ENCODE measurements at regions not wholly inside any gene's neighbourhood (a gene's known extent, or its start where the extent isn't known, plus 50 kb on each side); places are given as distances from the start of the nearest gene placed in this dataset.

GRCh38 chr1:54465351-54465811 is 59.2 kb upstream of the SSBP3 start:
- WGBS, 2 donors: 8 to 10% methylated on average over 5 of the region's 5 CpGs
- H3K4me3 ChIP-seq (ENCODE audit: low read length in 2 of 2): no peak overlapping the region
- DNase-seq (peak in 1 of 2 donors; percentile 17), ATAC-seq (ENCODE audit: low FRiP score) (no peak)
- H3K27me3 ChIP-seq (ENCODE audit: control insufficient read depth in 1 of 2, insufficient read depth in 2 of 2, low read length in 1 of 2): no peaks in the 10 kb centered on the region
- no peaks in the 10 kb centered on the region for H3K4me1 ChIP-seq (ENCODE audit: control insufficient read depth in 1 of 2, insufficient read depth in 2 of 2, low read length in 2 of 2)
- H3K9me3 ChIP-seq (ENCODE audit: control insufficient read depth, low read length): no peaks in the 10 kb centered on the region
- intact Hi-C loops (cut with DNase I): no loop called here
- no peak overlapping the region for H3K27ac ChIP-seq (ENCODE audit: low read depth in 1 of 2, low read length in 2 of 2)
- no peaks in the 10 kb centered on the region for H3K36me3 ChIP-seq (ENCODE audit: control insufficient read depth in 1 of 2, insufficient read depth in 2 of 2, low read length in 1 of 2)

- peak; percentile 39 to 62 for DNase-seq
- Histone ChIP-seq H3K4me3 (ENCODE audit: low read length in 2 of 2) (no peak overlapping the region), H3K27me3 (ENCODE audit: control insufficient read depth in 1 of 2, insufficient read depth in 2 of 2, low read length in 1 of 2) (no peaks in the 10 kb centered on the region), H3K9me3 (ENCODE audit: control insufficient read depth, low read length) (no peaks in the 10 kb centered on the region), H3K4me1 (ENCODE audit: control insufficient read depth in 1 of 2, insufficient read depth in 2 of 2, low read length in 2 of 2) (no peaks in the 10 kb centered on the region), H3K36me3 (ENCODE audit: control insufficient read depth in 1 of 2, insufficient read depth in 2 of 2, low read length in 1 of 2) (no peaks in the 10 kb centered on the region), H3K27ac (ENCODE audit: low read depth in 1 of 2, low read length in 2 of 2) (no peak overlapping the region)
- 89 to 90% methylated on average over 9 of the region's 9 CpGs for WGBS, 2 donors
- intact Hi-C loops (cut with DNase I): loop anchor here in 1 of 2 donors (5.0 kb wide), 1 partner anchor 37 kb away; no protein-coding TSS in a partner anchor
- no peak for ATAC-seq (ENCODE audit: low FRiP score)
Observed at GRCh38 chr1:54464477-54465146, 58.4 kb upstream of the SSBP3 start.

- Histone ChIP-seq H3K4me1 (ENCODE audit: control insufficient read depth in 1 of 2, insufficient read depth in 2 of 2, low read length in 2 of 2) (no peaks in the 10 kb centered on the region), H3K9me3 (ENCODE audit: control insufficient read depth, low read length) (no peaks in the 10 kb centered on the region), H3K27me3 (ENCODE audit: control insufficient read depth in 1 of 2, insufficient read depth in 2 of 2, low read length in 1 of 2) (no peaks in the 10 kb centered on the region), H3K4me3 (ENCODE audit: low read length in 2 of 2) (no peak overlapping the region), H3K36me3 (ENCODE audit: control insufficient read depth in 1 of 2, insufficient read depth in 2 of 2, low read length in 1 of 2) (no peaks in the 10 kb centered on the region), H3K27ac (ENCODE audit: low read depth in 1 of 2, low read length in 2 of 2) (no peak overlapping the region)
- WGBS, 2 donors: 91 to 93% methylated on average over 7 of the region's 7 CpGs
- ATAC-seq (ENCODE audit: low FRiP score): no peak
- peak in 1 of 2 donors; percentile 41 for DNase-seq
- intact Hi-C loops (cut with DNase I): loop anchor here in 1 of 2 donors (5.0 kb wide), 1 partner anchor 37 kb away; no protein-coding TSS in a partner anchor
Observed at GRCh38 chr1:54464031-54464476, 57.9 kb upstream of the SSBP3 start.

GRCh38 chr1:54463259-54464030 is 57.3 kb upstream of the SSBP3 start:
- ATAC-seq (ENCODE audit: low FRiP score): no peak
- Histone ChIP-seq H3K4me1 (ENCODE audit: control insufficient read depth in 1 of 2, insufficient read depth in 2 of 2, low read length in 2 of 2) (no peaks in the 10 kb centered on the region), H3K27me3 (ENCODE audit: control insufficient read depth in 1 of 2, insufficient read depth in 2 of 2, low read length in 1 of 2) (no peaks in the 10 kb centered on the region), H3K9me3 (ENCODE audit: control insufficient read depth, low read length) (no peaks in the 10 kb centered on the region), H3K27ac (ENCODE audit: low read depth in 1 of 2, low read length in 2 of 2) (no peak overlapping the region), H3K36me3 (ENCODE audit: control insufficient read depth in 1 of 2, insufficient read depth in 2 of 2, low read length in 1 of 2) (no peaks in the 10 kb centered on the region), H3K4me3 (ENCODE audit: low read length in 2 of 2) (no peak overlapping the region)
- intact Hi-C loops (cut with DNase I): loop anchor here in 1 of 2 donors (5.0 kb wide), 1 partner anchor 36 kb away; no protein-coding TSS in a partner anchor
- 52 to 54% methylated on average over 10 of the region's 10 CpGs for WGBS, 2 donors
- peak in 1 of 2 donors; percentile 27 for DNase-seq

- peak in 1 of 2 donors; percentile 67 for DNase-seq
- no peak for ATAC-seq (ENCODE audit: low FRiP score)
- Histone ChIP-seq H3K9me3 (ENCODE audit: control insufficient read depth, low read length) (no peaks in the 10 kb centered on the region), H3K4me1 (ENCODE audit: control insufficient read depth in 1 of 2, insufficient read depth in 2 of 2, low read length in 2 of 2) (no peaks in the 10 kb centered on the region), H3K4me3 (ENCODE audit: low read length in 2 of 2) (no peak overlapping the region), H3K36me3 (ENCODE audit: control insufficient read depth in 1 of 2, insufficient read depth in 2 of 2, low read length in 1 of 2) (no peaks in the 10 kb centered on the region), H3K27ac (ENCODE audit: low read depth in 1 of 2, low read length in 2 of 2) (no peak overlapping the region), H3K27me3 (ENCODE audit: control insufficient read depth in 1 of 2, insufficient read depth in 2 of 2, low read length in 1 of 2) (no peaks in the 10 kb centered on the region)
- 83 to 85% methylated on average over 13 of the region's 13 CpGs for WGBS, 2 donors
- intact Hi-C loops (cut with DNase I): loop anchor here in 1 of 2 donors (5.0 kb wide), 1 partner anchor 35 kb away; no protein-coding TSS in a partner anchor
Observed at GRCh38 chr1:54462597-54463258, 56.5 kb upstream of the SSBP3 start.

- DNase-seq (peak in 1 of 2 donors; percentile 66), ATAC-seq (ENCODE audit: low FRiP score) (no peak)
- Histone ChIP-seq H3K27ac (ENCODE audit: low read depth in 1 of 2, low read length in 2 of 2) (no peak overlapping the region), H3K27me3 (ENCODE audit: control insufficient read depth in 1 of 2, insufficient read depth in 2 of 2, low read length in 1 of 2) (no peaks in the 10 kb centered on the region), H3K4me1 (ENCODE audit: control insufficient read depth in 1 of 2, insufficient read depth in 2 of 2, low read length in 2 of 2) (no peaks in the 10 kb centered on the region), H3K4me3 (ENCODE audit: low read length in 2 of 2) (no peak overlapping the region), H3K36me3 (ENCODE audit: control insufficient read depth in 1 of 2, insufficient read depth in 2 of 2, low read length in 1 of 2) (no peaks in the 10 kb centered on the region), H3K9me3 (ENCODE audit: control insufficient read depth, low read length) (no peaks in the 10 kb centered on the region)
- WGBS, 2 donors: 74% methylated on average over 16 of the region's 16 CpGs
- intact Hi-C loops (cut with DNase I): loop anchor here in 1 of 2 donors (5.0 kb wide), 1 partner anchor 35 kb away; no protein-coding TSS in a partner anchor
Observed at GRCh38 chr1:54461731-54462596, 55.8 kb upstream of the SSBP3 start.

GRCh38 chr1:54460861-54461387 is 54.7 kb upstream of the SSBP3 start:
- 96 to 97% methylated on average over 8 of the region's 8 CpGs for WGBS, 2 donors
- H3K36me3 ChIP-seq (ENCODE audit: control insufficient read depth in 1 of 2, insufficient read depth in 2 of 2, low read length in 1 of 2): no peaks in the 10 kb centered on the region
- ATAC-seq (ENCODE audit: low FRiP score) (no peak), DNase-seq (peak in 1 of 2 donors; percentile 24)
- intact Hi-C loops (cut with DNase I): loop anchor here in 1 of 2 donors (5.0 kb wide), 1 partner anchor 34 kb away; no protein-coding TSS in a partner anchor
- H3K9me3 ChIP-seq (ENCODE audit: control insufficient read depth, low read length): no peaks in the 10 kb centered on the region
- H3K27ac ChIP-seq (ENCODE audit: low read depth in 1 of 2, low read length in 2 of 2): no peak overlapping the region
- H3K4me1 ChIP-seq (ENCODE audit: control insufficient read depth in 1 of 2, insufficient read depth in 2 of 2, low read length in 2 of 2): no peaks in the 10 kb centered on the region
- H3K4me3 ChIP-seq (ENCODE audit: low read length in 2 of 2): no peak overlapping the region
- no peaks in the 10 kb centered on the region for H3K27me3 ChIP-seq (ENCODE audit: control insufficient read depth in 1 of 2, insufficient read depth in 2 of 2, low read length in 1 of 2)
